Neural cell (in vitro differentiated cells): ENCODE measurements at regions not wholly inside any gene's neighbourhood (a gene's known extent, or its start where the extent isn't known, plus 50 kb on each side); places are given as distances from the start of the nearest gene placed in this dataset.

Source experiments
- H2AFZ ChIP-seq: fragments of 200-600, 300-800 bp; sonication (generic), shearing (Covaris generic); 2 replicates; pipeline ENCODE4 v1.6.0; 2014; ENCODE audit warnings: low read depth, mild to moderate bottlenecking, antibody characterized with exemption, low read length, moderate library complexity
- H3F3A ChIP-seq: fragments of 200-600 bp; shearing (Covaris generic); 2 replicates; pipeline ENCODE4 v1.6.1; 2016; ENCODE audit warnings: mild to moderate bottlenecking, moderate library complexity, mixed read lengths, antibody characterized with exemption, low read length; ENCODE audit not compliant: insufficient read depth, poor library complexity, severe bottlenecking
- H3K27ac ChIP-seq: fragments of 200-600, 300-800 bp; sonication (generic), shearing (Covaris generic); 2 replicates; pipeline ENCODE4 v1.5.1; 2014; ENCODE audit warnings: mild to moderate bottlenecking, low read length, moderate library complexity
- H3K27me3 ChIP-seq: fragments of 300-800, 200-600 bp; sonication (generic), shearing (Covaris generic); 2 replicates; pipeline ENCODE4 v1.6.0; 2014; ENCODE audit warnings: mild to moderate bottlenecking, low read depth, low read length, moderate library complexity; ENCODE audit not compliant: insufficient read depth
- H3K36me3 ChIP-seq: fragments of 300-800, 200-600 bp; sonication (generic), shearing (Covaris generic); 2 replicates; pipeline ENCODE4 v1.5.1; 2014; ENCODE audit warnings: mild to moderate bottlenecking, antibody characterized with exemption, low read length, moderate library complexity; ENCODE audit not compliant: insufficient read depth
- H3K4me2 ChIP-seq: fragments of 300-800, 200-600 bp; sonication (generic), shearing (Covaris generic); 2 replicates; pipeline ENCODE4 v1.6.0; 2014; ENCODE audit warnings: mild to moderate bottlenecking, low read length
- H3K4me3 ChIP-seq: fragments of 300-800, 200-600 bp; sonication (generic), shearing (Covaris generic); 2 replicates; pipeline ENCODE4 v1.5.1; 2014; ENCODE audit warnings: mild to moderate bottlenecking, low read length, moderate library complexity
- H3K79me2 ChIP-seq: fragments of 200-600 bp; shearing (Covaris generic); replicated peaks from 2 replicates; pipeline ENCODE4 v1.6.0; 2014; ENCODE audit warnings: mild to moderate bottlenecking, low read length, moderate library complexity; ENCODE audit not compliant: insufficient read depth
- H3K9ac ChIP-seq: fragments of 300-800, 200-600 bp; sonication (generic), shearing (Covaris generic); 2 replicates; pipeline ENCODE4 v1.6.1; 2016; ENCODE audit warnings: mild to moderate bottlenecking, low read length, mixed read lengths
- H3K9me2 ChIP-seq: fragments of 200-600 bp; shearing (Covaris generic); 2 replicates; pipeline ENCODE4 v1.6.1; 2016; ENCODE audit warnings: mild to moderate bottlenecking, low read length, mixed read lengths; ENCODE audit not compliant: insufficient read depth
- H3K9me3 ChIP-seq: fragments of 200-600, 300-800 bp; sonication (generic), shearing (Covaris generic); 2 replicates; pipeline ENCODE4 v1.6.1; 2016; ENCODE audit warnings: mild to moderate bottlenecking, mixed run types, low read length, moderate library complexity, mixed read lengths
- H4K20me1 ChIP-seq: fragments of 200-600 bp; shearing (Covaris generic); 2 replicates; pipeline ENCODE4 v1.6.1; 2016; ENCODE audit warnings: mild to moderate bottlenecking, mixed run types; ENCODE audit not compliant: insufficient read depth
- CTCF ChIP-seq: fragments of 450-650 bp; IDR thresholded peaks from 2 replicates; pipeline ENCODE4 v1.5.1; 2014; ENCODE audit warnings: antibody characterized with exemption, mild to moderate bottlenecking, moderate library complexity; ENCODE audit not compliant: poor library complexity, severe bottlenecking
- EP300 ChIP-seq: fragments of 450-650 bp; conservative IDR thresholded peaks from 2 replicates; pipeline ENCODE4 v1.6.1; 2014; ENCODE audit warnings: antibody characterized with exemption, mild to moderate bottlenecking, moderate library complexity; ENCODE audit not compliant: poor library complexity, severe bottlenecking
- EZH2 ChIP-seq: fragments of 200-600, 300-800 bp; shearing (Covaris generic), sonication (generic); IDR thresholded peaks from 2 replicates; pipeline ENCODE4 v1.6.1; 2014; ENCODE audit warnings: antibody characterized with exemption, low read length, borderline replicate concordance, mild to moderate bottlenecking; ENCODE audit not compliant: insufficient read depth, poor library complexity, severe bottlenecking
- MXI1 ChIP-seq: fragments of 450-650 bp; conservative IDR thresholded peaks from 2 replicates; pipeline ENCODE4 v1.6.1; 2014; ENCODE audit warnings: antibody characterized with exemption, mild to moderate bottlenecking; ENCODE audit not compliant: poor library complexity, severe bottlenecking
- POLR2AphosphoS5 ChIP-seq: IDR thresholded peaks from 2 replicates; pipeline ENCODE4 v1.6.1; 2012
- RAD21 ChIP-seq: fragments of 450-650 bp; conservative IDR thresholded peaks from 2 replicates; pipeline ENCODE4 v1.6.1; 2014; ENCODE audit warnings: antibody characterized with exemption, mild to moderate bottlenecking, moderate library complexity
- SMC3 ChIP-seq: fragments of 450-650 bp; conservative IDR thresholded peaks from 2 replicates; pipeline ENCODE4 v1.6.1; 2014; ENCODE audit warnings: antibody characterized with exemption, mild to moderate bottlenecking, moderate library complexity; ENCODE audit not compliant: poor library complexity
- TAF1 ChIP-seq: IDR thresholded peaks from 2 replicates; pipeline ENCODE4 v1.6.1; 2012; ENCODE audit warnings: low read depth
- TF ChIP-seq, protein P1 (sequence below): IDR thresholded peaks from 2 replicates; pipeline ENCODE4 v1.6.1; 2012; ENCODE audit warnings: borderline replicate concordance

GRCh38 chr17:70955441-70955840 lies 786.1 kb downstream of the KCNJ2 start:
- H3K36me3 ChIP-seq: no peaks in the 10 kb centered on the region
- peak overlapping the region; percentile 11 for H3K9ac ChIP-seq
- H3K4me2 ChIP-seq: no peak overlapping the region
- peak overlapping the region; percentile 20 for H3K4me3 ChIP-seq
- no peaks in the 10 kb centered on the region for H3K9me2 ChIP-seq
- TF ChIP-seq MXI1: no peak
- peak; percentile 10 for TF ChIP-seq RAD21
- peak; percentile 76 for TF ChIP-seq POLR2AphosphoS5
- peak; percentile 91 for TF ChIP-seq EP300
- H2AFZ ChIP-seq: no peak overlapping the region
- no peaks in the 10 kb centered on the region for H3F3A ChIP-seq
- no peaks in the 10 kb centered on the region for H3K27me3 ChIP-seq
- H3K9me3 ChIP-seq: no peaks in the 10 kb centered on the region
- no peaks in the 10 kb centered on the region for H3K79me2 ChIP-seq
- H3K27ac ChIP-seq: peak overlapping the region; percentile 58
- H4K20me1 ChIP-seq: no peaks in the 10 kb centered on the region

GRCh38 chr17:70956726-70957125 lies 787.4 kb downstream of the KCNJ2 start:
- H3K27ac ChIP-seq: no peak overlapping the region
- no peaks in the 10 kb centered on the region for H3K9me2 ChIP-seq
- no peak overlapping the region for H3K4me2 ChIP-seq
- H3K9me3 ChIP-seq: no peaks in the 10 kb centered on the region
- no peaks in the 10 kb centered on the region for H3K36me3 ChIP-seq
- H3K79me2 ChIP-seq: no peaks in the 10 kb centered on the region
- H3K9ac ChIP-seq: no peak overlapping the region
- TF ChIP-seq, protein P1, sequence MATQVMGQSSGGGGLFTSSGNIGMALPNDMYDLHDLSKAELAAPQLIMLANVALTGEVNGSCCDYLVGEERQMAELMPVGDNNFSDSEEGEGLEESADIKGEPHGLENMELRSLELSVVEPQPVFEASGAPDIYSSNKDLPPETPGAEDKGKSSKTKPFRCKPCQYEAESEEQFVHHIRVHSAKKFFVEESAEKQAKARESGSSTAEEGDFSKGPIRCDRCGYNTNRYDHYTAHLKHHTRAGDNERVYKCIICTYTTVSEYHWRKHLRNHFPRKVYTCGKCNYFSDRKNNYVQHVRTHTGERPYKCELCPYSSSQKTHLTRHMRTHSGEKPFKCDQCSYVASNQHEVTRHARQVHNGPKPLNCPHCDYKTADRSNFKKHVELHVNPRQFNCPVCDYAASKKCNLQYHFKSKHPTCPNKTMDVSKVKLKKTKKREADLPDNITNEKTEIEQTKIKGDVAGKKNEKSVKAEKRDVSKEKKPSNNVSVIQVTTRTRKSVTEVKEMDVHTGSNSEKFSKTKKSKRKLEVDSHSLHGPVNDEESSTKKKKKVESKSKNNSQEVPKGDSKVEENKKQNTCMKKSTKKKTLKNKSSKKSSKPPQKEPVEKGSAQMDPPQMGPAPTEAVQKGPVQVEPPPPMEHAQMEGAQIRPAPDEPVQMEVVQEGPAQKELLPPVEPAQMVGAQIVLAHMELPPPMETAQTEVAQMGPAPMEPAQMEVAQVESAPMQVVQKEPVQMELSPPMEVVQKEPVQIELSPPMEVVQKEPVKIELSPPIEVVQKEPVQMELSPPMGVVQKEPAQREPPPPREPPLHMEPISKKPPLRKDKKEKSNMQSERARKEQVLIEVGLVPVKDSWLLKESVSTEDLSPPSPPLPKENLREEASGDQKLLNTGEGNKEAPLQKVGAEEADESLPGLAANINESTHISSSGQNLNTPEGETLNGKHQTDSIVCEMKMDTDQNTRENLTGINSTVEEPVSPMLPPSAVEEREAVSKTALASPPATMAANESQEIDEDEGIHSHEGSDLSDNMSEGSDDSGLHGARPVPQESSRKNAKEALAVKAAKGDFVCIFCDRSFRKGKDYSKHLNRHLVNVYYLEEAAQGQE: no peak
- TF ChIP-seq SMC3 (no peak), POLR2AphosphoS5 (no peak), MXI1 (no peak), TAF1 (no peak), EP300 (no peak), EZH2 (no peak), RAD21 (no peak), CTCF (no peak)
- H4K20me1 ChIP-seq: no peaks in the 10 kb centered on the region
- no peaks in the 10 kb centered on the region for H3K27me3 ChIP-seq
- no peaks in the 10 kb centered on the region for H3F3A ChIP-seq
- no peak overlapping the region for H2AFZ ChIP-seq
- H3K4me3 ChIP-seq: no peak overlapping the region

GRCh38 chr17:70961341-70961740 lies 792.0 kb downstream of the KCNJ2 start:
- Histone ChIP-seq H3K9me2 (no peaks in the 10 kb centered on the region), H3K4me3 (no peak overlapping the region)

More at GRCh38 chr17:70961341-70961740, 792.0 kb downstream of the KCNJ2 start:
- H3K27me3 ChIP-seq: no peaks in the 10 kb centered on the region
- H3K9ac ChIP-seq: no peak overlapping the region
- no peak overlapping the region for H2AFZ ChIP-seq
- no peaks in the 10 kb centered on the region for H4K20me1 ChIP-seq
- H3K27ac ChIP-seq: no peak overlapping the region
- H3K9me3 ChIP-seq: no peaks in the 10 kb centered on the region
- H3K79me2 ChIP-seq: no peaks in the 10 kb centered on the region
- no peak for TF ChIP-seq MXI1
- no peak for TF ChIP-seq SMC3
- TF ChIP-seq EP300: no peak
- TF ChIP-seq EZH2: no peak
- TF ChIP-seq, protein P1: no peak
- TF ChIP-seq TAF1: no peak
- TF ChIP-seq CTCF: no peak
- TF ChIP-seq RAD21: no peak
- no peak for TF ChIP-seq POLR2AphosphoS5
- no peaks in the 10 kb centered on the region for H3K36me3 ChIP-seq
- H3F3A ChIP-seq: no peaks in the 10 kb centered on the region
- no peak overlapping the region for H3K4me2 ChIP-seq
